CD4-positive, alpha-beta T cell treated with Interleukin-6 for 4 hours (primary cell): ENCODE measurements at regions not wholly inside any gene's neighbourhood (a gene's known extent, or its start where the extent isn't known, plus 50 kb on each side); places are given as distances from the start of the nearest gene placed in this dataset.
A peak's percentile ranks its signal among the peaks of the same experiment; 100 is the strongest.

ENCODE experiments used
- DNase-seq: peaks from one replicate; pipeline ENCODE4 v3.0.0-alpha.2; 2020; ENCODE audit warnings: mixed read lengths

GRCh38 chr12:62075870-62076269 lies 184.3 kb upstream of the USP15 start:
- DNase-seq, result no peak

DNA sequence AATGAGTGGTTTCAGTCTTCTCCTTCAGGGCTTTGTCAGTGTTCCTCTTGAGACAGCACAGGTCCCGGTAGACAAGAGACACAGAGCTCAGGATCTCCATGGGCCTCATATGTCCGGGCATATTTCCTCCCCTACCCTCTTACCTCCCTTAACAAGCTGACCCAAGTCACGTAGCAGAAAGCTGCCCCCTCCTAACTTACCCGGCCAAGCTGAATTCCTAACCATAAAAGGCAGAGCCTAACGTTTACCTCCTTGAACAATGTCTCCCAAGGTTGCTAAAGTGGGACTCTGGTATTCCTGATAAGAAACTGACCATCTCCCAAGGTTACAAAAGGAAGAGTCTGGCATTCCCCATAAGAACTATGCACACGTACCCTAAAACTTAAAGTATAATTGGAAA lies 182.2 kb upstream of the USP15 start:
- no peak for DNase-seq

DNA sequence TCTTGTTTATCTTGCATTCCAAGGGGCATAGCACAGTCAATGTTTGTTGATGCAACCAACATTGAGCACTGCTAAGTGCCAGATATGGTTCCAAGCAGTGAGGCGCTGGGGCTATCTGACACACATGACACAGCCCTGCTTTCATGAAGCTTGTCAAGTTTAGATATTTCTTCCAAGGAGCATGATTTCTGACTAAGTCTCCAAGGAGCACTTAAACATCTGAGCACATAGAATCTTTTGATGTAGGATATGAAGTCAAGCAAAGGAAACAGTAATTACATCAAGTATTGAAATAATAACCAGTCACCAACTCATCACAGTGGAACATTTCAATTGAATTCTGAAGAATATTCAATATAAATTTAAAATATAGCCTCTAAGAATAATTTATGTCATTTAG lies 177.8 kb upstream of the USP15 start:
- DNase-seq, result no peak

DNA sequence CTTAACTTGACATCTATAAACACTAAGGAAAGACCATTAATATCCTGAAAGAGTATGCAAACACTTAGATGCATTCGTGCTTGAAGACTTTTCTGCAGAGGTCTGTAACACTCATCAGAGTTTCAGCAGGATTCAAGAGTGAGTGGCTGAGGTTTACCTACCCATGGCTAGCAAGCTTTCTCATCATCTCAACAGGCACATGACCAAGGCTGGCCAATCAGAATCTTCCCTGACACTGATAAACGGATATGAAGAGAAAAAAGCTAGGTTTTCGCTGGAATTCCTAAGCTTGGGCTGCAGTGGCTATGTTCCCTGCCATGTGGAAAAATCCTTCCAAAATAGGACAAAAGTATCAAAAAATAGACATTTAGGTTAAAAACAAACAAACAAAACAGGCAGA lies 162.1 kb upstream of the USP15 start:
- no peak for DNase-seq

- no peak for DNase-seq
Observed at GRCh38 chr12:62103748-62104147, 156.5 kb upstream of the USP15 start.

DNA sequence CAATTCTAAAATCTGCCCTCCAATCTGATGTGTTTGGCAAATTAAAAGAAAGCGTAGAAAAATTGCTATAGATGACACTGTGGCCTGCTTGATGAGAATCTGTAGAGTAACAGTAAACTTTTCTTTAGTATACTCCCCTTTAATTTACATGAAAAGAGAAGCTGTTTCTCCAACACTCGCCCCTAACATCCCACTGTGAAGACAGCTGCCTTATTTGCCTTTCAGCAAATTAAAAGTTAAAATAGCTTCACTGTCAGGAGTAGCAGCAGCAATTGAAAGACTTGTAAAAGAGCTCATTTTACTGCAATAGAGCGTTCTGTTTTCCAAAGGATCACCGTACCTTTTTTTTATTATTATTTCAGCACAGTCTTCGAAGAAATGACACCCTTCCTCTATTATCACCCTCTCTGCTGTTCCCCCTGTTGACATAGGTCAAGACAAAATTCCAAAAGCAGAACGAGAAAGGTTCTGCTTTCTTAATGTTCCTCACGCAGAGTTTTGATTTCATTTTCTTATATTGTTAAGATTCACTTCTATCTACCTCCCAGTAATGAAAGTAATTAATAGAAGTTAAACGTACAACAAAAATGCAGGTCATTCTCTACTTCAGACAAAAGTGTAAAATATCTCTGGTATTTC lies 153.5 kb upstream of the USP15 start:
- DNase-seq, result no peak

DNA sequence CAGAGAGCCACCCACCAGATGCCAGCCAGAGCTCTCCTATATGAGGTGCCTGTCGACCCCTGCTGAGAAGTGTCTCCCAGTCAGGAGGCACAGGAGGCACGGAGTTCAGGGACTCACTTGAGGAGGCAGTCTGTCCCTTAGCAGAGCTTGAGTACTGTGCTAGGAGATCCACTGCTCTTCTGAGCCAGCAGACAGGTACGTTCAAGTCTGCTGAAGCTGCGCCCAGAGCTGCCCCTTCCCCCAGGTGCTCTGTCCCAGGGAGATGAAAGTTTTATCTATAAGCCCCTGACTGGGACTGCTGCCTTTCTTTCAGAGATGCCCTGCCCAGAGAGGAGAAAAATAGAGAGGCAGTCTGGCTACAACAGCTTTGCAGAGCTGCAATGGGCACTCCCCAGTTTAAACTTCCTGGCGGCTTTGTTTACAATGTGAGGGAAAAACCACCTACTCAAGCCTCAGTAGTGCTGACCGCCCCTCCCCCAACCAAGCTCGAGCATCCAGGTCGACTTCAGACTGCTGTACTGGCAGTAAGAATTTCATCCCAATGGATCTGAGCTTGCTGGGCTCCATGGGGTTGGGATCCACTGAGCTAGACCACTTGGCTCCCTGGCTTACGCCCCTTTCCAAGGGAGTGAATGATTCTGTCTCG lies 146.7 kb upstream of the USP15 start:
- no peak for DNase-seq

GRCh38 chr12:62116986-62117385 lies 143.2 kb upstream of the USP15 start:
- DNase-seq, result no peak

- peak; percentile 38 for DNase-seq
Observed at GRCh38 chr12:62123721-62124203, 136.4 kb upstream of the USP15 start.

- no peak for DNase-seq
Observed at GRCh38 chr12:62127516-62127915, 132.7 kb upstream of the USP15 start.

DNA sequence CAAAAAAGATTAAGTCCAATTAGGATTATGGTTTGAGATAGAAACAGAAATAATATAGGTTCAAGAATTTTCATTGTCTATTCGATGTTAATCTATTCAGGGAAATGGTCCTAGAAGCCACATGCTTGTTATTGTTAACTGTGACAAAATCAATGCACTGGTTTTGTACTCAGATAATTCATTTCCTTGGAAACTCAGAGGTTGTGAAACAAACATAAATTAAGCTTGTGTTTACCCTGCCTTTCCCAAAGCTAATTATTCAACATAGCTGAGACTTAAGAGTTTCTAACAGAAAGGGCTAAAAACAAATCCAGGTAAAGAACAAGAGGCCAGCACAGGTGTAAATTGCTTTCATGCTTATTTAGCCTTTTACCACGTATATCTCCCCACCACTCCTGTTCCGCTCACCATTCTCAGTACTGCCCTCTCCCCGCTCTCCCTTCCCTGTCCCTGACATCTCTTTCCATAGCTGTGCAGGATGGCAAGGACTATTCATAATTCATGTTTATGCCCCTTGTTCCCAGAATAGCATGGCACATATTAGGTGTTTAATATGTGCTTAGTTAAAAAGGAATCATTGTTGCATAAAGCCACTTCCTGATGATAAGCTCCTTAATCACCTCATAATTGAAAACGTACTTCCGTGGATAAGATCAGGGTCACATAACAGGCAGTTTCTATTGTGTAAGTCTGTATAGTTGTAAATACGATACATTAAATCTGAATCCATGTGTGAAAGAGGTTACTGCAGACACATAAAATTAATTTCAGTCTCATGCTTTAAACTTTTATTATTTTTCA lies 131.8 kb upstream of the USP15 start:
- DNase-seq, result no peak

DNA sequence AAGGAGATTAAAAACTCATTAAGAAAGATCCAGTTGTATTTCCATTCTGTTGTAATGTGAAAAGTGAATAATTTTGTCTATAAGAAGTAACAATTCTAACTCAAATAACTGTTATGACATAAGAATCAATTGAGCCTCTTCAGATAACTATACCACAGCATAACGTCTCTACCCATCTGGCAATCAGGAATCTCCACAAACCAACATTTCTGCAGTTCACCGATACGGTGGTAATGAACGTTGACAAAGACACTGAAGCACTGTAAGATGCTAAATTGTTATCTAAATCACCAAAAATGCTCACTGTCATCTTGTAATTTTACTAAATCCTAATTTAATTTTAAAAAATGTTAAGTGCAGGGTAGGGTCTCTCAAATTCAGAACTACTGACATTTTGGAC lies 130.9 kb upstream of the USP15 start:
- DNase-seq, result no peak

DNA sequence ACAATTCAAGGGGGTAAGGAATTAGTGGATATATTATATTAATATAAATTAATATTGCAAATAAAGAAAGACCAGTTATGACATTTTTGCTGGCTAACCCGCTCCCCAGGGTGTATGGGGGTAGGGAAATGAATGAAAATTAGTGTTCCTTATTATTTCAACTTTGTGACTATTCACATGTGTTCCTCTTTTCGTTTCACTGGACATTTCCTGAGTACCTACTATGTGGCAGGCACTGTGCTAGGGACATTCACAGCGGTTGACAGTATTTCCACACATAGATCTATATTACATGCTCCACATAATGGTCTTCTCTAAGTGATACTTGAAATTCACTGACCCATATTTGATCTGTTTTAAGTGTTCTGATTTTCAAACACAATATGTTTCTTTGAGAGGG lies 129.8 kb upstream of the USP15 start:
- DNase-seq, result no peak

- no peak for DNase-seq
Observed at GRCh38 chr12:62130834-62131552, 129.2 kb upstream of the USP15 start.

- DNase-seq, result no peak
Observed at GRCh38 chr12:62133440-62133839, 126.8 kb upstream of the USP15 start.

- no peak for DNase-seq
Observed at GRCh38 chr12:62135553-62136200, 124.5 kb upstream of the USP15 start.

DNA sequence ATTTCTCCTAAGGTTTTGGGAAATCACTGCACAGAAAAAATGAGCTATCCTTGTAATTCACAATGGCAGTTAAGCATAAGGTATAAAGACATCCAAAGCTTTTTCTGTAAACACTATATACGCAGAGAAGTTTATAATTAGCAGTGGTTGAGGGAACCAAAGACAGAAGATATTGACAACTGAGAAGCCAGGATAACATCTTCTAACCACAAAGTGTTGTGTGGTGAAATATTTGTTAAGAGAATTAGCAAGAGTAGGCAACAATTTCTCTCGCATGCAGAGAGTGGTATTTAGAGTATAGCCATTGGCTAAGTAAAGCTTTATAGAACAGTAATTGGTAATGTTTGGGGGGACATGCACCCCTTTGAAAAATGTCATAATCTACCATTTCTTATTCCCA lies 123.7 kb upstream of the USP15 start:
- no peak for DNase-seq

- DNase-seq, result no peak
Observed at GRCh38 chr12:62138527-62138926, 121.7 kb upstream of the USP15 start.

DNA sequence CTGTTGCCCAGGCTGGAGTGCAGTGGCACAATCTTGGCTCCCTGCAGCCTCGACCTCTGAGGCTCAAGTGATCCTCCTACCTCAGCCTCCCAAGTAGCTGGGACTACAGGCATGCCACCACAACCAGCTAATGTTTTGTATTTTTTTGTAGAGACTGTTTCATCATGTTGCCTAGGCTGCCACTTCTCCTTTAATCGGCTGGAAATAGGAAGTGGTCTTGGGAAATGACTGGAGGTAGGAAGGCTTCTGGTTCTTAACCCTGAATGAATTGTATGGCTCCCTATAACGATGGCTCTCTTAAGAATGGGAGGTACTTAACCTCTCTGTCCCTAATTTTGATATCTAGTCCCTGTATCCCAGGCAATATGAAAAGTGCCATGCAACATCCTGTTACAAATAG lies 113.9 kb upstream of the USP15 start:
- DNase-seq, result no peak

GRCh38 chr12:62158013-62158412 lies 102.2 kb upstream of the USP15 start:
- DNase-seq, result no peak

GRCh38 chr12:62158461-62159360 lies 101.5 kb upstream of the USP15 start:
- DNase-seq, result peak; percentile 2

GRCh38 chr12:62162214-62162613 lies 98.0 kb upstream of the USP15 start:
- no peak for DNase-seq
